ENCODE measurements at regions not wholly inside any gene's neighbourhood (a gene's known extent, or its start where the extent isn't known, plus 50 kb on each side); places are given as distances from the start of the nearest gene placed in this dataset.

GRCh38 chr2:88868861-88869260 is 177.4 kb downstream of the RPIA start:
- no TSS peak for BruUV-seq (replicated peaks)
- in situ Hi-C loops (cut with MboI) = no loop called here
- POLR2A ChIA-PET = no interaction called here
- Histone ChIP-seq H3K4me2 (ENCODE audit: control insufficient read depth, insufficient read depth) (no peak overlapping the region), H3K4me1 (ENCODE audit: control insufficient read depth, insufficient read depth, low read length) (no peaks in the 10 kb centered on the region; the same call in 1 of the 2 replicates), H3K27ac (ENCODE audit: control insufficient read depth, insufficient read depth) (no peak overlapping the region), H3K36me3 (ENCODE audit: control insufficient read depth in 2 of 2, insufficient read depth in 2 of 2, low read length in 1 of 2) (no peaks in the 10 kb centered on the region), H3K4me3 (no peak overlapping the region), H3K27me3 (replicated peaks in 1 of 2; ENCODE audit: control insufficient read depth in 2 of 2, insufficient read depth in 2 of 2, low read length in 1 of 2) (no peaks in the 10 kb centered on the region), H3K9me3 (replicated peaks; ENCODE audit: control insufficient read depth, insufficient read depth, low read length) (no peaks in the 10 kb centered on the region), H3K79me2 (ENCODE audit: control insufficient read depth, insufficient read depth, low read length) (peaks cover 11% of the 10 kb centered on the region), H3K9ac (ENCODE audit: control insufficient read depth, insufficient read depth, low read length) (no peak overlapping the region), H4K20me1 (ENCODE audit: control insufficient read depth, insufficient read depth) (no peaks in the 10 kb centered on the region), H2AFZ (ENCODE audit: control insufficient read depth, low read depth, low read length) (no peak overlapping the region)
- 86% methylated on average over 1 of the region's 1 CpG for WGBS (ENCODE audit: insufficient coverage, insufficient replicate concordance, low lambda C conversion rate, missing lambda C conversion rate)
- RAD21 ChIA-PET (ENCODE audit: unreplicated experiment) = no interaction called here
- intact Hi-C loops (cut with micrococcal nuclease; ENCODE audit: unreplicated experiment) = no loop called here
- no peak for DNase-seq (ENCODE audit: low read depth, low spot score)
- SMC1A ChIA-PET (ENCODE audit: uncharacterized antibody, unreplicated experiment) = no interaction called here
- no peak for ATAC-seq
- FAIRE-seq = no peak
- CTCF ChIA-PET = no interaction called here
- TF ChIP-seq GABPA (IDR thresholded peaks at IDR 0.05; ENCODE audit: low read depth) = no peak
- no peak for TF ChIP-seq PBX3 (IDR thresholded peaks at IDR 0.05; ENCODE audit: insufficient replicate concordance, low read depth, low read length)
- no peak for TF ChIP-seq RFX5 (IDR thresholded peaks at IDR 0.05; ENCODE audit: low read depth, low read length)
- TF ChIP-seq, protein P1, sequence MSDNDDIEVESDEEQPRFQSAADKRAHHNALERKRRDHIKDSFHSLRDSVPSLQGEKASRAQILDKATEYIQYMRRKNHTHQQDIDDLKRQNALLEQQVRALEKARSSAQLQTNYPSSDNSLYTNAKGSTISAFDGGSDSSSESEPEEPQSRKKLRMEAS (IDR thresholded peaks at IDR 0.05; ENCODE audit: low read depth, low read length) = no peak
- TF ChIP-seq ZNF274 (IDR thresholded peaks at IDR 0.05; ENCODE audit: insufficient read depth, insufficient read length) = no peak
- no peak for TF ChIP-seq SIX5 (IDR thresholded peaks at IDR 0.05; ENCODE audit: low read depth, low read length, severe bottlenecking)
- TF ChIP-seq, protein P2, sequence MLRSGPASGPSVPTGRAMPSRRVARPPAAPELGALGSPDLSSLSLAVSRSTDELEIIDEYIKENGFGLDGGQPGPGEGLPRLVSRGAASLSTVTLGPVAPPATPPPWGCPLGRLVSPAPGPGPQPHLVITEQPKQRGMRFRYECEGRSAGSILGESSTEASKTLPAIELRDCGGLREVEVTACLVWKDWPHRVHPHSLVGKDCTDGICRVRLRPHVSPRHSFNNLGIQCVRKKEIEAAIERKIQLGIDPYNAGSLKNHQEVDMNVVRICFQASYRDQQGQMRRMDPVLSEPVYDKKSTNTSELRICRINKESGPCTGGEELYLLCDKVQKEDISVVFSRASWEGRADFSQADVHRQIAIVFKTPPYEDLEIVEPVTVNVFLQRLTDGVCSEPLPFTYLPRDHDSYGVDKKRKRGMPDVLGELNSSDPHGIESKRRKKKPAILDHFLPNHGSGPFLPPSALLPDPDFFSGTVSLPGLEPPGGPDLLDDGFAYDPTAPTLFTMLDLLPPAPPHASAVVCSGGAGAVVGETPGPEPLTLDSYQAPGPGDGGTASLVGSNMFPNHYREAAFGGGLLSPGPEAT (IDR thresholded peaks at IDR 0.05; ENCODE audit: low read depth) = no peak
- no peak for TF ChIP-seq ZBTB40 (IDR thresholded peaks at IDR 0.05; ENCODE audit: borderline replicate concordance)
- no peak for TF ChIP-seq JUNB (IDR thresholded peaks at IDR 0.05)
- no peak for TF ChIP-seq MYB (IDR thresholded peaks at IDR 0.05; ENCODE audit: borderline replicate concordance, low read depth, low read length)
- TF ChIP-seq NFIC (IDR thresholded peaks at IDR 0.05; ENCODE audit: low read depth, low read length) = no peak
- no peak for TF ChIP-seq CTCF (IDR thresholded peaks at IDR 0.05 in 2 of 3, conservative IDR thresholded peaks at IDR 0.05 in 1 of 3; ENCODE audit: control insufficient read depth in 2 of 3, extremely low read depth in 1 of 3, insufficient read depth in 1 of 3, low read depth in 3 of 3, low read length in 3 of 3)
- TF ChIP-seq, protein P3, sequence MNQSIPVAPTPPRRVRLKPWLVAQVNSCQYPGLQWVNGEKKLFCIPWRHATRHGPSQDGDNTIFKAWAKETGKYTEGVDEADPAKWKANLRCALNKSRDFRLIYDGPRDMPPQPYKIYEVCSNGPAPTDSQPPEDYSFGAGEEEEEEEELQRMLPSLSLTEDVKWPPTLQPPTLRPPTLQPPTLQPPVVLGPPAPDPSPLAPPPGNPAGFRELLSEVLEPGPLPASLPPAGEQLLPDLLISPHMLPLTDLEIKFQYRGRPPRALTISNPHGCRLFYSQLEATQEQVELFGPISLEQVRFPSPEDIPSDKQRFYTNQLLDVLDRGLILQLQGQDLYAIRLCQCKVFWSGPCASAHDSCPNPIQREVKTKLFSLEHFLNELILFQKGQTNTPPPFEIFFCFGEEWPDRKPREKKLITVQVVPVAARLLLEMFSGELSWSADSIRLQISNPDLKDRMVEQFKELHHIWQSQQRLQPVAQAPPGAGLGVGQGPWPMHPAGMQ (IDR thresholded peaks at IDR 0.05; ENCODE audit: borderline replicate concordance) = no peak
- no peak for TF ChIP-seq SPI1 (IDR thresholded peaks at IDR 0.05; ENCODE audit: borderline replicate concordance, insufficient read depth, low read depth, low read length)
